Astrocyte of the cerebellum (primary cell): ENCODE measurements at regions not wholly inside any gene's neighbourhood (a gene's known extent, or its start where the extent isn't known, plus 50 kb on each side); places are given as distances from the start of the nearest gene placed in this dataset.
"Not testable (repeated sequence)": the region's sequence is repeated elsewhere in the genome, so short reads cannot be mapped to it uniquely, and the experiment has no call there.

Experiments used
- DNase-seq: peaks from one replicate; pipeline ENCODE4 v3.0.0-alpha.2; 2011; ENCODE audit warnings: low read depth
- H3K4me3 ChIP-seq: 2 replicates; pipeline ENCODE4 v1.5.1; 2011; ENCODE audit warnings: mild to moderate bottlenecking, low read depth, low read length, moderate library complexity
- in situ Hi-C: cut with HindIII; loops from 2 replicates; pipeline ENCODE4 v1.10.0; 2017; ENCODE audit warnings: low sequenced_read_pairs
- TF ChIP-seq, protein P1 (sequence below): IDR thresholded peaks from 2 replicates; pipeline ENCODE4 v1.5.1; 2012; ENCODE audit warnings: low read length, low read depth, moderate library complexity, mild to moderate bottlenecking; ENCODE audit errors: missing control alignments

DNA sequence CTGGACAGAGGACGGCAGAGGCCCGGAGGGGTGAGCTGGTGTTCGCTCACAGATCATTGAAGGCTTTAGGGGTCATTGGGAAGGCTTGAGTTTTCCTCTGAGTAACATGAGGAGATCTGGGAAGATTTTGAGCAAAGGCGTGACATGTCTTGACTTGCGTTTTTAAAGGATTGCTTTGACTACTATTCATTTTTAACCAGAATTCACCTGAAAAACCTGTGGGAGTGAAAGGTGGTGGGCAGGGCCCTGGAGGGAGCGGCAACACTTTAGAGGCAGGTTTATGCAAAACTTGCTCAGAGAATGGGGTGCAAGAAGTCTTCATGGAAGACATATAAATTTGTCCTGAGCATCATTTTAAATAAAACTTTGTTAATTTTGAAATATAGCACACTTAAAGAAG is 72.2 kb upstream of the EEF1E1 start:
- TF ChIP-seq, protein P1, sequence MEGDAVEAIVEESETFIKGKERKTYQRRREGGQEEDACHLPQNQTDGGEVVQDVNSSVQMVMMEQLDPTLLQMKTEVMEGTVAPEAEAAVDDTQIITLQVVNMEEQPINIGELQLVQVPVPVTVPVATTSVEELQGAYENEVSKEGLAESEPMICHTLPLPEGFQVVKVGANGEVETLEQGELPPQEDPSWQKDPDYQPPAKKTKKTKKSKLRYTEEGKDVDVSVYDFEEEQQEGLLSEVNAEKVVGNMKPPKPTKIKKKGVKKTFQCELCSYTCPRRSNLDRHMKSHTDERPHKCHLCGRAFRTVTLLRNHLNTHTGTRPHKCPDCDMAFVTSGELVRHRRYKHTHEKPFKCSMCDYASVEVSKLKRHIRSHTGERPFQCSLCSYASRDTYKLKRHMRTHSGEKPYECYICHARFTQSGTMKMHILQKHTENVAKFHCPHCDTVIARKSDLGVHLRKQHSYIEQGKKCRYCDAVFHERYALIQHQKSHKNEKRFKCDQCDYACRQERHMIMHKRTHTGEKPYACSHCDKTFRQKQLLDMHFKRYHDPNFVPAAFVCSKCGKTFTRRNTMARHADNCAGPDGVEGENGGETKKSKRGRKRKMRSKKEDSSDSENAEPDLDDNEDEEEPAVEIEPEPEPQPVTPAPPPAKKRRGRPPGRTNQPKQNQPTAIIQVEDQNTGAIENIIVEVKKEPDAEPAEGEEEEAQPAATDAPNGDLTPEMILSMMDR = no peak
- no peak for DNase-seq
- in situ Hi-C loops = loop anchor here (5.0 kb wide), 1 partner anchor 107 kb away; no protein-coding TSS in a partner anchor
- H3K4me3 ChIP-seq = no peak overlapping the region

DNA sequence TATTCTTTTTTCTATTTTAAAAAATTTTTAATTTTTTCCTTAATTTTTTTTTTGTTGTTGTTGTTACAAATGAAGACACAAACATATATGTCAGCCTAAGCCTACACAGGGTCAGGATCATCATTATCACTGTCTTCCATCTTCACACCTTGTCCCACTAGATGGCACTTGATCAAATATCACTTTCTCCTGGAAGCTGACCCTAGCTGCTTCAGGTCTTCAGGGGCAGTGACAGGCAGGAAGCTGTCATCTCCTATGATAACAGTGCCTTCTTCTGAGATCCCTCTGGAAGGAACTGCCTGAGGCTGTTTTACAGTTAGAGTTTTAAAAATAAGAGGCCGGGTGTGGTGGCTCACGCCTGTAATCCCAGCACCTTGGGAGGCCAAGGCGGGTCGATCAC is 70.2 kb upstream of the EEF1E1 start:
- no peak for DNase-seq
- TF ChIP-seq, protein P1 = no peak
- no peak overlapping the region for H3K4me3 ChIP-seq
- in situ Hi-C loops = loop anchor here (5.0 kb wide), 1 partner anchor 105 kb away; no protein-coding TSS in a partner anchor

DNA sequence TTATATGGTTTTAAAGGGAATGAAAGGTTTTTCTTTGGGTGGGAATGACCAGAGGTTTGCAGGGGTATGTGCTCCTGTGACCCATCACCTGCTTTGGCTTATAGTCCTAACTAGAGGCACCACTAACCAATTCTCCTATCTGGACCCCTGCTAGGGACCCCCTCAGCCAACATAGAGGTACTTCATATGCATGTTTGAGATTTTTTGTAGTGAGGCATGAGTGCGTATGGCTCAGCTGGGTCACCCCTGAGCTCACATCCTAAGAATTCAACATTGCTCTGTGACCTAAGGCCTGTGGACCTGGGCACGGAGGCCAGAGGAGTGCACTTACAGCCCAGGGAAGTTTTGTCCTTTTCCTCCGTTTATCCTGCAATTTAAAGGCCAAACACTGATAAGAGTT is 68.4 kb upstream of the EEF1E1 start:
- in situ Hi-C loops = loop anchor here (5.0 kb wide), 1 partner anchor 103 kb away; no protein-coding TSS in a partner anchor

DNA sequence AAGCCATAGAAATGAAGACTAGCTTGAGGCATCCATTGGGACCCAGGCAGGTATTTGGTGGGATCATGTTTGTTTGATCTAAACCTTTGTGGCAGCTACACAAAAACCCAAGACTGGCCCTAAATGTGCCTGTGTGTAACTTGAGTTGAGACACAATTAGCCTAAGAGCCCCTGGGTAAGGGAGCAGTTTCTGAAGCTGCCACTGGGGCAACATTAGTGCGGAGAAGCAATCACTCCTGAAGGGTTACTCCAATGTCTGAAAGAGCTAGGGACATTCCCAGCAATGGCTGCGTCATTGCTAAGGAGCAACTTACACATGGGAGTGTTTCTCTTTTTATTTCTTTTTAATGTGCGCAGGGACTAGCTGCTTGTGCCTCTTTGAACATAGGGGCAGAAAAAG is 67.9 kb upstream of the EEF1E1 start:
- H3K4me3 ChIP-seq = no peak overlapping the region
- in situ Hi-C loops = loop anchor here (5.0 kb wide), 1 partner anchor 103 kb away; no protein-coding TSS in a partner anchor
- TF ChIP-seq, protein P1 = no peak
- no peak for DNase-seq

More for the DNA sequence above, 68.4 kb upstream of the EEF1E1 start:
- no peak overlapping the region for H3K4me3 ChIP-seq
- TF ChIP-seq, protein P1 = no peak
- no peak for DNase-seq

DNA sequence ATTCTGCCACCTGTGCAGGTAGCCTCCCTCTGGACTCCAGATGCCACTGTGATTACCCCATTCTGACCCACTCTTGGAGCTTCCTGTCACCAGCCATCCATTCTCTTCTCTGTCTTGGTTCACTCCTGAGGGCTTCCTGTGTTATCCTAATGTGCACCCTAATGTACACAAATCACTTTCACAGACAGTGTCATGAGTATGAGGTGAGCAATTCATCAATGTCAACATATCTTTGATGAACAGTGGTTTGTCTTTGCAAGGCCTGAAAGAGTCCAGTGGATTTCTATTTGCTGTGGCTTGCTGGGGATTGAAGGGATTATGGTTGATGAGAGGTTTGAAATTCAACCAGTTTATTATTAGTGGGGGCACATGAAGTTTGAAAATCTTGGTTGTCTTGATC is 63.8 kb upstream of the EEF1E1 start:
- no peak overlapping the region for H3K4me3 ChIP-seq
- DNase-seq = no peak
- in situ Hi-C loops = no loop called here
- TF ChIP-seq, protein P1 = no peak

DNA sequence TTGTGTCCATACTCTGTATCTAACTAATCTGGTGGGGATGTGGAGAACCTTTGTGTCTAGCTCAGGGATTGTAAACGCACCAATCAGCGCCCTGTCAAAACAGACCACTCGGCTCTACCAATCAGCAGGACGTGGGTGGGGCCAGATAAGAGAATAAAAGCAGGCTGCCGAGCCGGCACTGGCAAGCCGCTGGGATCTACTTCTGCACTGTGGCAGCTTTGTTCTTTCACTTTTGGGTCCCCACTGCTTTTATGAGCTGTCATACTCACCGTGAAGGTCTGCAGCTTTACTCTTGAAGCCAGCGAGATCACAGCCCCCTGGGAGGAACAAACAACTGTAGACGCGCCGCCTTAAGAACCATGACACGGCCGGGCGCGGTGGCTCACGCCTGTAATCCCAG is 62.7 kb upstream of the EEF1E1 start:
- in situ Hi-C loops, H3K4me3 ChIP-seq, DNase-seq: not testable (repeated sequence)

DNA sequence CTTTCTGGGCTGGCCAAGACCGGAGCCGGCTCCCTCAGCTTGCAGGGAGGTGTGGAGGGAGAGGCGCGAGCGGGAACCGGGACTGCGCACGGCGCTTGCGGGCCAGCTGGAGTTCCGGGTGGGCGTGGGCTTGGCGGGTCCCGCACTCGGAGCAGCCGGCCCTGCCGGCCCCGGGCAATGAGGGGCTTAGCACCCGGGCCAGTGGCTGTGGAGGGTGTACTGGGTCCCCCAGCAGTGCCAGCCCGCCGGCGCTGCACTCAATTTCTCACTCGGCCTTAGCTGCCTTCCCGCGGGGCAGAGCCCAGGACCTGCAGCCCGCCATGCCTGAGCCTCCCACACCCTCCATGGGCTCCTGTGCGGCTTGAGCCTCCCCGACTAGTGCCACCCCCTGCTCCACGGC is 61.9 kb upstream of the EEF1E1 start:
- DNase-seq, in situ Hi-C loops, H3K4me3 ChIP-seq: not testable (repeated sequence)

DNA sequence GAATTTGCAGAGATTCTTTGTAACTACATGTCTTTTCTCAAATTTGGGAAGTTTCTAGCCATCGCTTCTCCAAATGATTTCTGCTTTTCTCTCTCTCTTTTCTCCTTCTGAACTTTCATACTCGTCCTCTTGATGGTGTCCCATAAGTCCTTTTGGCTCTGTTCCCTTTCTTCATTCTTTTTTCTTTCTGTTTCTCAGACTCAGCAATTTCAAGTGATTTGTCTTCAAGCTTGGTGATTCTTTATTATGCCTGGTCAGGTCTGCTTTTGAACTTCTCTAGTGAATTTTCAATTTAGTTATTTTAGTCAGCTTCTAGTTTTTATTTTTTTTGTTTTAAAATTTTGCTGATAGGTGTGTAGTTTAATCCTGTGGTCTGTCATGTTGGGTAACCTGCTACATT is 57.6 kb upstream of the EEF1E1 start:
- in situ Hi-C loops = no loop called here
- DNase-seq = no peak
- no peak overlapping the region for H3K4me3 ChIP-seq
- TF ChIP-seq, protein P1 = no peak
